ENCODE measurements at regions not wholly inside any gene's neighbourhood (a gene's known extent, or its start where the extent isn't known, plus 50 kb on each side); places are given as distances from the start of the nearest gene placed in this dataset.
A peak's percentile ranks its signal among the peaks of the same experiment; 100 is the strongest.

DNA sequence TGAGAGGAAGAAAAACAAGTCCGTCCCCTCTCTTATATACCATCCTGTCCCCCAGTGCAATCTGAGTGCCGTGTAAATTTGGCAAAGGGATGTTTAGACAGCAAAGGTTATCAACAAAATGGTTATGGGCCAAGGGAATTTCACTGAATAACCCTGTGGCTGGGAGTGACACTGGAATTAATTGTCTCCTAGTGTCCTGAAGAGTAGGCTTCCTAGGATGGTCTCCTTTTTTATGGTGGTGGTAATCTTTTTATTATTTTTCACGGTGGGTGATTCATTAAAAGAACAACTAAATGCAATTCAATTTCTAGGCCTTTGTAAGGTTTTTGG lies 244.2 kb downstream of the PIK3R1 start:
- H3K27ac ChIP-seq = no peak overlapping the region

DNA sequence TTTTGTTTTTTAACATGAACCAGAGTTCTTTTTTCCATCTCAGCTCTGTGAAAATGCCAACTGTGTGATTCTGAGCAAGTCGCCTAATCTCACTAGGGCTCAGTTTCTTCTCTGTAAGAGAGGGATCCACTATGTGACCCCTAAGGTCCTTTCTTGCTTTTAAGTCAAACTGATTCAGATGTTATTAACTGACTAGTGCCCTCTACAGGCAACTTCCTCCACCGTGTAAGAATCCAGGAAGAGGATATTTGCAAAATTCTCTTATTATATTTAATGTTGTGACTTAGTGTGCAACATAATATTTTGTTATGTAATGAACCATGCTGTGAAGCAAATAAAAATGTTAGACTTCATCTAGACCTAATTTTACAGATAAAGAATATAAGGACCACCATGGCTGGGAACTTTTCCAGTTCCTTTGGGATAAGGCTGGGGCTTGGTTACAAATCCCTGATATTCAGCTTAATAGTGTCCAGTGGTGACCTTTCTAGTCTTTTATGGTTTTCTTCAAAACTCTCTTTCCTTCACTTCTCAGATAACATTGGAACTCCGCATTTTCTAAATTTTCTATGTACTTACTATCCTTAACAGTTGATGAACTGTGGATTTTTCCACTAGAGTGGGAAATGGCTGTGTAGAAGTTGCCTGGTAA lies 244.7 kb downstream of the PIK3R1 start:
- no peak overlapping the region for H3K27ac ChIP-seq
- TF ChIP-seq ZFX (IDR thresholded peaks at IDR 0.05; ENCODE audit: borderline replicate concordance) = no peak
- TF ChIP-seq, protein P1, sequence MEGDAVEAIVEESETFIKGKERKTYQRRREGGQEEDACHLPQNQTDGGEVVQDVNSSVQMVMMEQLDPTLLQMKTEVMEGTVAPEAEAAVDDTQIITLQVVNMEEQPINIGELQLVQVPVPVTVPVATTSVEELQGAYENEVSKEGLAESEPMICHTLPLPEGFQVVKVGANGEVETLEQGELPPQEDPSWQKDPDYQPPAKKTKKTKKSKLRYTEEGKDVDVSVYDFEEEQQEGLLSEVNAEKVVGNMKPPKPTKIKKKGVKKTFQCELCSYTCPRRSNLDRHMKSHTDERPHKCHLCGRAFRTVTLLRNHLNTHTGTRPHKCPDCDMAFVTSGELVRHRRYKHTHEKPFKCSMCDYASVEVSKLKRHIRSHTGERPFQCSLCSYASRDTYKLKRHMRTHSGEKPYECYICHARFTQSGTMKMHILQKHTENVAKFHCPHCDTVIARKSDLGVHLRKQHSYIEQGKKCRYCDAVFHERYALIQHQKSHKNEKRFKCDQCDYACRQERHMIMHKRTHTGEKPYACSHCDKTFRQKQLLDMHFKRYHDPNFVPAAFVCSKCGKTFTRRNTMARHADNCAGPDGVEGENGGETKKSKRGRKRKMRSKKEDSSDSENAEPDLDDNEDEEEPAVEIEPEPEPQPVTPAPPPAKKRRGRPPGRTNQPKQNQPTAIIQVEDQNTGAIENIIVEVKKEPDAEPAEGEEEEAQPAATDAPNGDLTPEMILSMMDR (IDR thresholded peaks at IDR 0.05) = peak; percentile 78

More for the DNA sequence above, 244.2 kb downstream of the PIK3R1 start:
- TF ChIP-seq, protein P1 (IDR thresholded peaks at IDR 0.05) = no peak
- no peak for TF ChIP-seq ZFX (IDR thresholded peaks at IDR 0.05; ENCODE audit: borderline replicate concordance)

DNA sequence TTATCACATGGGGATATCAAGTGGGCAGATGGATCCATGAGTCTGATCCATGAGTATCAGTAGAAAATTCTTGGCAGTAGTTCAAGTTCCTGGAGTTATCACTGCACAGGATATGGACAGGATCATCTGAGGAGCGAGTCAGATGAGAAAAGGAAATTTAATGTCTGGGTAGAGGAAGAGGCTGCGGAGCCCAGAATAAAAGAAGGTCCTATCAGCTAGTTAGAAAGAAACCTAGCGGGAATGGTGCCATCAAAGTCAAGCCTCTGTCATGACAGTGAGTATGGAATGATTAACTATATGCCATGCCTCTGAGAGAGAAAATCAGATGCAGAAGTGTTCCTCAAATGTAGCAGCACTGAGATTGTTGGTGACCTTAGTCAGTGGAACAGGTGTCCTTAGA lies 248.1 kb downstream of the PIK3R1 start:
- no peak overlapping the region for H3K27ac ChIP-seq
- TF ChIP-seq, protein P1 (IDR thresholded peaks at IDR 0.05) = no peak
- TF ChIP-seq ZFX (IDR thresholded peaks at IDR 0.05; ENCODE audit: borderline replicate concordance) = no peak

DNA sequence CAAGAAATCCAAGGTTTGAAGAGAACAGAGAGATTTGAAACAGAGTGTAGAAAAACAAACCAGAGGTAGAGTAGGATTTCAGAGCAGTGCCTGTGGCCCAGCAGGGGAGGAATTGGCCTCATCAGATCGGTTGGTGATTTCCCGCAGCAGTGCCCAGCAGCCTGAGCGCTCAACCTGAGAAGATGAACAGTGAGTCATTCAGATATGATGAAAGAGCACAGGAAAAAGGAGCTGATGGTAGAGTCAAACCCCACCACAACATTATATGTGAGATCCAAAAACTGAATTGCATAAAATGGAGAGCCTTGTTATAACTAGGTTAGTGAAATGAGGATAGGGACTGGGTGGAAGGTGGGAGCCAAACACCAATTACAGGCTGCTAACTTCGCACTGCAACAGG lies 248.9 kb downstream of the PIK3R1 start:
- no peak overlapping the region for H3K27ac ChIP-seq
- TF ChIP-seq, protein P1 (IDR thresholded peaks at IDR 0.05) = no peak
- no peak for TF ChIP-seq ZFX (IDR thresholded peaks at IDR 0.05; ENCODE audit: borderline replicate concordance)

DNA sequence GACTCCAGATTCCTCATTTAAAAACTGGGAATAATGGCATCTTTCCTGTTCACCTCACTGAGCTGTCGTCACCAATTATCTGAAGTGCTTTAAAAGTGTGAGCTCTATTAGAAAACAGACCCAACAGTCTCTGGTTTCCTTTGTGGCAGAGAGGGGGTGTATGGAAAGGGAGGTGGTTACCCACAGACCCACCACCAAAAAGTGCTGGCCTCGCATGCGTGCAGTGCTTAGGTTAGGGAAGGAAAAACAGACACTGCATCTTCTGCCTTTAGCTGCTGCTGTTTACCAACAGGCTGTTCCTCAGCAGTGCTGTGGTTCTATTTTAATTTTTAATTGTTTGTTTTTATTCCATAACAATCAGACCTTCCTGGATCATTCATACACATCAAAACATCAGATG lies 249.6 kb downstream of the PIK3R1 start:
- H3K27ac ChIP-seq = no peak overlapping the region
- TF ChIP-seq, protein P1 (IDR thresholded peaks at IDR 0.05) = no peak
- TF ChIP-seq ZFX (IDR thresholded peaks at IDR 0.05; ENCODE audit: borderline replicate concordance) = no peak

DNA sequence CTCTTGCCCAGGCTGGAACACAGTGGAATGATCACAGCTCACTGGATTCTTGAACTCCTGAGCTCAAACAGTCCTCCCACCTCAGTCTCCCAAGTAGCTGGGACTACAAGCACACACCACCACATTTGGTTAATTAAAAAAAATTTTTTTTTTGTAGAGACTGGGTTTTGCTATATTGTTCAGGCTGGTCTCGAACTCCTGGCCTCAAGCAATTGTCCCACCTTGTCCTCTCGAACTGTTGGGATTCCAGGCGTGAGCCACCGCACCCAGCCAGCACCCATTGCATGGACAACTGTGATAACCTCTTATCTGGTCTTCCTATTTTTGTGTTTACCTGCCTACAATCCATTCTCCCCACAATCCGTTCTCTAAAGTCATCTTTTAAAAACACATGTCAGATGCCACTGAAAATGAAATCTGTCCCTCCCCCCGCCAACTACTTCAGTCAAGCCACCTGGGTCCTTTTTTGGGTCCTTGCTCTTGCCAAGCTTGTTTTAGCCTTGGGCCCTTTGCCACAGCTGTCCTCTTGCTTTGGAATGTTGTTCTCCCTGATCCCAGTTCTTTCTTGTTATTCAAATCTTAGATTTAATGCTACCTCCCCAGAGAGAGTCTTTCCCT lies 250.5 kb downstream of the PIK3R1 start:
- no peak for TF ChIP-seq ZFX (IDR thresholded peaks at IDR 0.05; ENCODE audit: borderline replicate concordance)
- TF ChIP-seq, protein P1 (IDR thresholded peaks at IDR 0.05) = no peak
- H3K27ac ChIP-seq = no peak overlapping the region

DNA sequence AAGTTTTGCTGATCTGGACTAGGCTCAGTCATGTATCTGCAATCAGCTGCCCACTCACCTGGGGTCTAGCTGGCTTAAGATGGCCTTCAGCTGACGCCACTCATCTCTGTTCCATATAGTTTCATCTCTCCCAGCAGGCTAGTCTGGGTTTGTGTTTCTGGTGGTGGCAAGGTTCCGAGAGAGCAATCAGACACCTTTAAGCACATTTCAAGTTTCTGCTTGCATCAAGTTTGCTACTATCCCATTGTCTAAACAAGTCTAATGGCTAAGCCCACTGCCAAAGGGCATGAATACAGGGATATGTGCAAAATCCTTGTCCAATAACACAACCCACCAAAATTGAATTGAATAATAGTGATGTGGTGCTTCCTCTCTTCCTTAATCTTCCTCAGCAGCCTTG lies 251.7 kb downstream of the PIK3R1 start:
- no peak overlapping the region for H3K27ac ChIP-seq
- TF ChIP-seq ZFX (IDR thresholded peaks at IDR 0.05; ENCODE audit: borderline replicate concordance) = no peak
- TF ChIP-seq, protein P1 (IDR thresholded peaks at IDR 0.05) = no peak
